PFSK-1 (cell line): ENCODE measurements at regions not wholly inside any gene's neighbourhood (a gene's known extent, or its start where the extent isn't known, plus 50 kb on each side); places are given as distances from the start of the nearest gene placed in this dataset.

Source experiments
- POLR2AphosphoS5 ChIP-seq: IDR thresholded peaks from 2 replicates; pipeline ENCODE4 v1.6.1; 2012; ENCODE audit warnings: low read depth, mild to moderate bottlenecking, control low read depth, low read length, moderate library complexity
- SIN3A ChIP-seq: IDR thresholded peaks from 2 replicates; pipeline ENCODE4 v1.6.1; 2012; ENCODE audit warnings: mild to moderate bottlenecking, low read length, moderate library complexity, borderline replicate concordance; ENCODE audit not compliant: insufficient read depth
- TAF1 ChIP-seq: IDR thresholded peaks from 2 replicates; pipeline ENCODE4 v1.6.1; 2012; ENCODE audit warnings: low read length, control low read depth, borderline replicate concordance; ENCODE audit not compliant: insufficient read depth

DNA sequence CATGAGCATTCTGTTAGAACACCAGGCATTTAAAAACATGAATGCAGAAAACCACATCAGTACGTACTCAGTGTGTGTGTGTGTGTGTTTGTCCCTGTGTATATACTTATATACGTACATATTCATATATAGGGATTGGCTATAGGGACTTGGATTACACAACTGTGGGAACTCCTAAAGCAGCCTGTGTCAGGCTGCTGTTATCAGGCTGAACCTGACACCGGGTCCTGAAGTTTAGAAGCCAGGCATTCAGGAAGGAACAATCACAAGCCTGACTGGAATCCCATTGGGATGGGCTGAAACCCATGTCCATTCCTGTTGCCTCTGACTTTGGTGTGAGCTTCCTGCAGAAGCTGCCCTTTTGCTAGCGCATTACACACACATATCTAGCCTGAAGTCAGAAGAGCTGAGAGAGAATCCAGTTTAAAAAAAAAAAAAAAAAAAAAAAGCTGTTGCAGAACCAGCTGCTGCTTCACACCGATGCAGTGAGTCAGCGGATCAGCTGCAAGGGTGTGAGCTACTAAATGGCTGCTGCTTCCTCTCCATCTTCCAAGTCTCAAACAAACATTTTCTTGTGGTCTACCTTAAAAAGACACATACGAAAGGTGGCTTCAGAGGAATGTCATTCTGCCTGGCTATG is 348.1 kb downstream of the THBS2 start:
- TF ChIP-seq SIN3A (no peak), POLR2AphosphoS5 (no peak), TAF1 (no peak)
